GM21381 (cell line): ENCODE measurements at regions not wholly inside any gene's neighbourhood (a gene's known extent, or its start where the extent isn't known, plus 50 kb on each side); places are given as distances from the start of the nearest gene placed in this dataset.

ENCODE experiments used
- ATAC-seq: cut with Tn5 transposase; IDR thresholded peaks from one replicate; pipeline ENCODE4 v1.9.1; 2021; ENCODE audit warnings: mild to moderate bottlenecking, moderate library complexity; ENCODE audit not compliant: unreplicated experiment

DNA sequence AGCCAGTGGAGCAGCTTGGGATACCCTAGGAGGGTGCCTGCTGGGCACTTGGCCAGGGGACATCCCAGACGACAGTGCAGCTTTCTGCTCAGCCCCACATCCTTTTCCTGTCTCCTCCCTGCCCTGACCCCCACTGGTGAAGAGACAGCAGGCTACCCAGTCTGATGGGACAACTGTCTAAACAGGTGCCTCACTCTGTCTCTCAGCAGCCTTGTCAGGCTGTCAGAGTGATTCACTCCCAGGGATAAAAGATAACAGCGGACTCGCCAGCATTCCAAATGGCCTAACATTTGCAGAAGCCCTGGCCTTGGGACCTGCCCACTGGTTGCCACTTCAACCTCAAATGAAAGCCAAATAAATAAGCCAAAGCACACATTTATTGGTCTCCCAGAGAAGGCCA lies 318.6 kb upstream of the PLET1 start:
- ATAC-seq, result no peak

DNA sequence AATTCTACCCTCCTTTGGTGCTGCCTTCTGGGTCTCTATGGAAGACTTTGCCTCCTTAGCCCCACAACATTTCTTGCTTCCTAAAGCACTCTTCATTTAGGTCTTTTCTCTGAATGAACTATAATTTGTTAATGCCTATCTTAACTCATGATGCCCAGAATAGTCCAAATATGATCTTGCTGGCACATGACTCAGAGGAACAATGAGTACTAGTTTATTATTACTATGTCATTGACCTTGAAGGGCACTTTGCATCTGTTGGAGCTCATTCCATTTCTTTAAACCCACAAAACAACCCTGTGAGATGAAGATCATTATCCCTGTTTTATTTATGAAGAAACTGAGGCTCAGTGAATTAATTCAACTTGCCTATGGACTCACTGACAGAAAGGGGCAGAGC lies 320.2 kb upstream of the PLET1 start:
- no peak for ATAC-seq

DNA sequence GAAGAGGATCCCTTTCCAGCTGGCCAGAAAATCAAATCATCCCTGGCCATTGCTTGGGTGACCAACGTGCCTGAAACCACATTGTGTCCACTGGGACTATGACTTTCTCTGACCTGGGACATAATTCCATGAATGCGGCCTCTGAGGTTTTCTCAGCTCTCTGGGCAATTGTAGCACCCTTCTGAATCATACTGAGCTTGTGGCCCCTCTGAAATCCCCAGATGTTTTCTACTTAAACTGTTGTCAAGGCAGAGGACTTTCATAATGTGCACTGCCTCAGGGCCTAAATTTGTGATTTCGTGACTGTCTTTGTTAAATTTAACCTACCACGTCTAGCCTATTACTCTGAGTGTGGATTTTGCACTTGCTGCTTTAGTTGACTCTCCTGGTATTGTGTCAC lies 321.1 kb upstream of the PLET1 start:
- no peak for ATAC-seq

DNA sequence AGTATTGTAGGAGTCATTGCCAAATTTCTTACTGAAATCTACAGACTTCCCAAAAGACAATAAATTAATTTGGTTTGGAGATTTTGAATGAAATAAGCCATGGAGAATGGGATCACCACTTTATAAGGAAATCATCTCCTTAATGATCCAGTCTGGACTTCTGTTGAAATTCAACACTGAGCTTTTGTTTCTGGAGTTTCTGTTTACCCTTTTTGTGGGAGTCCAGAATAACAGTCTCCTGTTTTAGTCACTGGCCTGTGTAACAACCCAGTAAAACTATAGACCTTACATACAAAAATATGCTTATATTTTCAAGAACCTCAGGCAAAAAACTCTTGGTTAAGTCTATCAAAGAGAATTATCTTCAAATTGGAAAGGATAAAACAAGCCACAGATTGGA lies 321.7 kb upstream of the PLET1 start:
- no peak for ATAC-seq

DNA sequence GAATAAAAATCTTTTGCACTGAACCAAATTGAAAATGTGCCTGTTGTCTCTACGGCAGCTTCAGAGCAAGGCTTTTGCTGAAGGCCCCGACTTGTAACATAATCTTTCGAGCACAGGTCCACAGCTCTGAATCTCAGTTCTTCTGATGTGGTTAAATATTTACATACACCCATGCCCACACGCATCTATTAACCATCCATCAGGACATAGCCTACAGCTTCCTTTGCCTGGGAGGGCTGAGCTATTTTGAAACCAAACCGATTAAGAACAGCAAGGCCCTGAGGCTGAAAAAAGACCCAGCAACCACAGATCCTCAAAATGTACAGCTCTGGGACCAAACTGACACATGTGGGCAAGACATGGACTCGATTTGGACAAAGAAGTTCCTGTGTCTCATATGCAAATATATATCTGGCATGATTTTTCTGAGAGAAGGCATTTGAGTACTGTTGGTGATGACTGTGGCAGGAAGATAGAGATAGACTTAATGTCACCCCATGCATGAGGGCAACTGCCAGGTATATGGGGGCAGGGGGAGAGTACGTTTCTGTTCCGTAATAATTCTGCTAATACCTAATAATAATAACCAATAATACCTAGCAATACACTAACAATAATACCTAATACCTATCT lies 322.7 kb upstream of the PLET1 start:
- peak; percentile 87 for ATAC-seq

DNA sequence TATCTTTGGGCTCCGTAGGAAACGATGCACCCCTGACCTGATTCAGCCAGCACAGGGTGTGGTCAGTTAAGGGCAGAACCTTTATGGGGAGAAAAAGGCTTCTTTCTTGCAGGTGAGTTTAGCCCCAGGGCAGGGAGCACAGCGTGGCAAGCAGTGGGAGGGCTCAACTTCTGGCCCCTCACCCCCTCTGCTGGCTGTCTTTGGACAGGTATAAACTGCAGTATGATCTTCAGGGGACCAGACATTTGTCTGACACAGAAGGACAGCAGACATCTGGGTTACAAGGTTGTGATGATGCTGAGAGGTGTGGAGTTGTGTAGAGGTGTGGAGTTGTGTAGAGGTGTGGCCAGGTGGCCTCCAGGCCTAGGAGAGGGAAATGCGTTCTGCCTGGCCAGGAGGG lies 324.0 kb upstream of the PLET1 start:
- no peak for ATAC-seq

DNA sequence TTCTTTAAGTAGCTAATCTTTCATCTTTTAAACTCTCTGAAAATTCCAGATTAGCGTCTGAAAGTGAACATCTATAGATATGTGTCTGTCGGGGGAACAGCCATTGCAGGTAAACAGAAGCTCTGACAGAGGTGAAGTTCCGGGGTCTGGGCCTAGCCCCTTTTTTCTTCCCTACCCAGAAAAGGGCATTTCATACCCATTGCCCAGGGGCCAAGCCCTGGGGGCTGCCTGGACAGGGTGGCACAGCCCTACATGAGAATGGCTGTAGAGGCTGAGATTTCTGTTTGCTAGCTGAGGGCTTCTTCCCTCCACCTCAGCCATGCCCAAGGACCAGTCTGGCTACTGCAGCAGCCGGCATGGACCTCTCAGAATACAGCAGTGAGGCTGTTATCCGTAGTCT lies 327.0 kb upstream of the PLET1 start:
- ATAC-seq, result no peak

DNA sequence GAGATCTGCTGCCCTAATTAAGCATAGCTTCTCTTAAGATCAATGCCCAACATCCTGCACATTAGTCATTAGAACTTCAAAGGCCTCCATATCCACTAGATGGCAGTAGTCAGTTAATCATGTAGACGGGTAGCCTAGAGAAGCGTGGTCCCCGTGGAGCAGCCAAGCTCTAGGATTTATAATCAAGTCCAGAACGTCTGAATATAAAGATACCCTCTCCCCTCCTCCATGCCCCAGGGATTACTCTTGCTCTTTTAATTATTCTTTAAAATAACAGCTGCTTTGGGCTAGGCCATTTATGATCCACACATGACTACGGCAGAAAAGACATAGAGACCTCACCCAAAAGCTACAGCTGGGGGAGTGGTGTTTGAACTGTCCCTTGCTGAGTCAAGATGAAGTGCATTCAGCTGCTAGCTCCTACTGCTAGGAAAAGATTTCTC lies 327.6 kb upstream of the PLET1 start:
- peak; percentile 47 for ATAC-seq

DNA sequence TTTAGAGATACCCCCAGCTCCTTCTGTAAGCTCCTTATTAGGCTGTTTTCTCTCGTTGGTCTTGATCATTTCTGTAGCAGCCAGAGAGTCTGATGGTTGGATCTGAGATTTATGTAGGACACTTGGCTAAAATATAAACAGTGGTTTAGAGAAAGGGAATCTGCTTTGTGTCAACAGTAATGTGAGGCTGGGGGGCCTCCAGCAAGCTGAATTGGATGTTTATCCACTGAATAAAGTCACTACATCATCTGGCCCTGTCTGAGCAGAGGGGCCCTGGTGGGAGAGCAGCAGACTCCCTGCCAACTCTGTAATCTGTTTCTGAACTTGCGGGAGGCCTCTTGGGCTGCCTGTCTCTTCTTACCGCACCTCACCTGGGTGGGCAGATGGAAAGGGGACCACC lies 328.5 kb upstream of the PLET1 start:
- no peak for ATAC-seq

DNA sequence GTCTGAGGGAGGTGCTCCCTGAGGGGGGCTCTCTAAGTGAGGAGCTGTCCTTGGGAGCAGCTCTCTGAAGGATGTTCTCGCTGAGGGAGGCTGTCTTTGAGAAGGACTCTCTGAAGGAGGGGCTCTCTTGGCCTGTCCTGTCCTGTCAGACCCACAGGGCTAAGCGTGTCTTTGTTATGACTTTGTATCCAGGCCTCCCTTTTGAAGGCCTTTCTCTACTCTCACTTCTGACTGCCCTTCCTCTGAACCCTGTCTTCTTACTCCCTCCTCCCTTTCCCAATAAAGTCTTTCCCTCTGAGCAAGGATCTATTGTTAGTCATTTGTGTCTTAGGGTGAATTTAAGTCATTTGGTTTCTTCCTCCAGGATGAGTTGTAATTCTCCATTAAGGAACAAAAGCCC lies 330.1 kb upstream of the PLET1 start:
- ATAC-seq, result no peak

DNA sequence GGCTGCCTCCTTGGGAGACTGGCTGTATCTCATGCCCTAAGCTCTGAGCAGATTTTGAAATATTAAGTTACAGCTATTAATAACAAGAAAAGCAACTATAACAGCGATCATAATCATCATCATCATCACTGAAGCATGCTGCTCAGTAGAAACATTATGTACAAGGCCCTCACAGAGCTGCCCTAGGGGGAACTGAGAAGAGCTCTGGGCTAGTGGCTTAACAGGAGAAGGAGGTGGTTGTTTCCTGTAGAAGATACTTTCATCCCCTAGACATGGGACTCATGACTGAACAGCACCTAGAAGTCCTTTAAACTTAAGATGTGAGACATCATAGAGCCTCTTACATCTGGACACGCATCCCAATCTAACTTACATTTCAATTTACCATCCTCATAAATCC lies 332.8 kb upstream of the PLET1 start:
- ATAC-seq, result no peak

DNA sequence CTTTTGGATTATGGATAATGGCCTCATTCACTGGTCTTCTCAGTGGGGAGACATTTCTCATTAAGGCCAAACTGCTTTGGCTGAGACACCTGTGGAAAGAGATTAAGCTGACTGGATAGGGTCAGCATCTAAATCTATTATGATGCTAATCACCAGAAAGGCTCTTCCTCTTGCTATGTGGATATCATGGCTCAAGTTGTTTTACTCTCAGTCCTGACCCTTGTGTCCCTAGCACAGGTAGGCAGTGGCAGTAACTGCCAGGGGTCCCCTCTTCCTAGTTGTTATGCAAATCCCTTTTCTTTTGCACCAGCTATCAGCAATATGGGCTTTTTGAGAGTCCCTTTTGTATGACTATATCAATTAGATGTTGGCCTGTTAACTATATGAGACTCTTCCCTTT lies 335.7 kb upstream of the PLET1 start:
- ATAC-seq, result no peak

DNA sequence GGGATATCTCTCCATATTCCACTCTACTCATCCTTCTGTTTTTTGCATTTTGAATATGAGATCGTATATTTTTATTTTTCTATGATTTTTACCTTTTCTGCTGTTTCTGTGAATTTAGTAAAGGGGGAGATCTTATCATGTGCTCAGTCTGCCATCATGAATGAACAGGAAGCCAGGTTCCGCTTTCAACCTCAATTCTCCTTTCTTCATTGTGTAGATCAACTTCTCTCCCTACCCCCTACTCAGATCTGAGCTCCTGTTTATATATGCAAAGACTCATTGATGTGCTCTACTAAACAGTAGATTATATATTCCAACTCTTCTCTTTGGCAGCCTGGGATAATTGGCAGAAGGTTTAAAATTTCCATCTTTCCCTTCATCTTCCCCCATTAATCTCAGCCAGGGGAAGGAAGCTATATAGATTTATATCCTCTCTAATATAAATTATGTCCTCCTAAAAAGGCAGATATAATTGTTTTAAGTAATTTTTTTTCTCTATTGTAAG lies 336.7 kb upstream of the PLET1 start:
- ATAC-seq, result no peak

DNA sequence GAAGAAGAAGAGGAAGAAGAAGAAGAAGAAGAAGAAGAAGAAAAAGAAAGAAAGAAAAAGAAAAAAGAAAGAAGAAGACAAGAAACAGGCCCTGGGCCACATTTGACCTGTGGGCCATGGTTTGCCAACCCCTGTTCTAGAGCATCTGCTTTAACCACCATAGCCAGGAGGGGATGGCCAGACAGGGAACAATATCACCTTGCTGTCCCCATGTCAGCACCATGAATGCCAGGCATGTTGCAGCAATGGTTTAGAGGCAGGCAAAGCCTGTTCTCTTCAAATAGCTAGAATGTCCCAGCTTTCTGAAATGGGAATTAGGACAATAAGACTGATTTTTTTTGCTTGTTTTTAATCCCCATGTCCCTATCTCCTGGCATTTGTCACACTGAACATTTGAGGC lies 338.6 kb upstream of the PLET1 start:
- no peak for ATAC-seq

DNA sequence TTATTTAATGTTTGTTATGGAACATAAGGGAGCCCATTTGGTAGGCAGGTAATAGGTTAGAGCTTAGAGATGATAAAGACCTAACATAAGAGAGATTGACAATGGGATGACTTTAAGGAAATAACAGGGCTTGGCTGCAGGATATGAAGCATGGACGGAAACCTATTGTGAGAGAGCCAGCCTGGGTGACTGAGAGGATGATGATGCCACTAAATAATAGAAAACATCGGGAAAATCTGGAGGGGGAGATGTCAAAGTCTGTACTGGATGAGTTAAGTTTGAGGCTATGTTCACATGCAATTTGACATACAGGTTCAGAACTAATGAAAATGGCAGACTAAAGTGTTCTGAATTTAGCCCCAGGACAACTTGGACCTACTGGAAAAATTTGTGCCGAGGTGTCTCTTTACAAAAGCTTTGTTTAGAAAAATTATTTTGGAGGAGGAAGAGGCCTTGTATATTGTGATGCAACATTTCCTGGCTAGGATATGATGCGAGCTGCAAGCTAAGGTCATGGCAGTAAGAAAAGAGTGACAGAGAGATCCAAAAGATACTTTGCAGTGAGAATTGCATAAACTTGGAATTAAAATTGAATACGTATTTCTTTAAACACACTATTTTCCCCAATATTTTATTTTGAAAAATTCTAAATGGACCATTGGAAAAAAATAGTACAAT lies 339.3 kb upstream of the PLET1 start:
- ATAC-seq, result no peak

DNA sequence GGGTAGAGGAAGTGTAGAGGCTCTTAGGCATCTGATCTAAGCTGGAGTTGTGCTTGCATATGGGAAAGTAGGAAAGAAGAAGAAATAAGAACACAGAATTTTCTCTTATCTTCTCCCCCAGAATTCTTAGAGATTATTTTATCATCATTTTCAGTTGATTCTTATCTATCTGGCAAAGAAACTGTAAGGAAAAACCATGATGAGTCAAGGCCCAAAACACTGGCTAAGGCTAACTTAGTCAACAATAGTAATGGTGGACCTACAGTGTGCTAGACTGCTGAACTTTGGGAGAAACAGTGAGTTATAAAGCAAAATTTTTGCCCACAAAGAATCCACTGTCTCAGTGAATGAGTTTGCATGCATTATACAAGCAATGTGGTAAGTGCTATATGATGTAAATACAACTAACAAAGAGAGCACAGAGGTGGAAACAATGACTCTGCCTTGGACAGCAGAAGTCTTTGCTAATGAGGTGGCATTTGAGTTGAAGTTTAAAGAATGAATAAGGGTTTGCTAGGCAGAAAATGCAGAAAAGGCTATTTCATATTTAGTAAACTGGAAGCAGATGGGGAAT lies 344.5 kb upstream of the PLET1 start:
- ATAC-seq, result no peak

DNA sequence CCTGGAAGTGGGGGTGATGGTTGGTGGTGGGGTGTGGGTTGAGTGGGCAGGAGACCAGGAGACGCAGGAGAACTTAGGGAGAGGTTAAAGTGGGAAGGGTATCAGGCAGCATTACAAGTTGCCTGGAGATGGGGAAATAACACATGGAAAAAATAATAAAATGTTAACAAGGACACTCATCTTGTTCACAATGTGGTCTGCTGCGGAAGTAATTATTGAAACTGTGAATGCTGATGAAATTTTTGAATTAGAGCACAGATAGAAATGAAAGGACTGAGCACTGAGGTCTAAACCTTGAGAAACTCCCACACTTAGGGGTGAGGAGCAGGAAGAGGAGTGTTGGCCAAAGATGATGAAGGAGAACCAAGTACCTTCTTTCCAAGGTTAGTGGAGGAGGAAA lies 346.0 kb upstream of the PLET1 start:
- ATAC-seq, result no peak

DNA sequence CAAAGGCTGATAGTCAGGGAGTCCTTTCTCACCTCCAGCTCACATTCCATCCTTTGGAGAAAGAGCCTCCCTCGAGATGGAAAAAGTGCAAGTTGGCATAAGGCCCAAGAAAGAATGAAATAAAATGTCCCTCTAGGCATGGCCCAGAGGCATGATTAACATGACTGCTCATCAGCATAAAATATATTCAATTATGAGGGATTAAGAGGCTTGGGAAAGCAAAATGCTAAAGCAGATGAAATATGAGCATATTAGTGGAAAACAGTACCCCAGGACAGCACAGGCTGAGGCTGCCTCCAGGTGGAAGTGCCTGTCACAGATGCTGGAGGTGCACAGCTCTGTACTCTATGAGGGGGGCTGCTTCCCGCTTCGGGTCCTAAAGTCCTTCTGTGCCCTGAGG lies 347.8 kb upstream of the PLET1 start:
- ATAC-seq, result no peak

DNA sequence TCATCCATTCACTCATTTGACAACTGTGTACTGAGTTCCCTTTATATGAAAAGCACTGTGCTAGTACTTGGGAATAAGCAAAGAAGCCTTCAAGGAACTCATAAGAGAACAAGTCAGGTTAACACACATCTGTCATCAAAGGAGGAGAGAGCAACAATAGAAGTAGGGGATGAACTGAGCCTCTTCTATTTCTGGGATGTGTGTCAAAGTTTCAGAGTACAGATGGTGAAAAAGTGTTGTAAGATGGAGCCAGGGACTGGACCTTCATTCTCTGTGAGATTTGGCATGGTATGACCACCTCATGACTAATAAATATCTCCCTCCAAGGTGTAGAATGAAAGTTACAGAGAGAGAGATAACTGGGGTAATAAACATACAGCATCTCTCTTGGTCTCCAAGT lies 349.8 kb upstream of the PLET1 start:
- ATAC-seq, result no peak

DNA sequence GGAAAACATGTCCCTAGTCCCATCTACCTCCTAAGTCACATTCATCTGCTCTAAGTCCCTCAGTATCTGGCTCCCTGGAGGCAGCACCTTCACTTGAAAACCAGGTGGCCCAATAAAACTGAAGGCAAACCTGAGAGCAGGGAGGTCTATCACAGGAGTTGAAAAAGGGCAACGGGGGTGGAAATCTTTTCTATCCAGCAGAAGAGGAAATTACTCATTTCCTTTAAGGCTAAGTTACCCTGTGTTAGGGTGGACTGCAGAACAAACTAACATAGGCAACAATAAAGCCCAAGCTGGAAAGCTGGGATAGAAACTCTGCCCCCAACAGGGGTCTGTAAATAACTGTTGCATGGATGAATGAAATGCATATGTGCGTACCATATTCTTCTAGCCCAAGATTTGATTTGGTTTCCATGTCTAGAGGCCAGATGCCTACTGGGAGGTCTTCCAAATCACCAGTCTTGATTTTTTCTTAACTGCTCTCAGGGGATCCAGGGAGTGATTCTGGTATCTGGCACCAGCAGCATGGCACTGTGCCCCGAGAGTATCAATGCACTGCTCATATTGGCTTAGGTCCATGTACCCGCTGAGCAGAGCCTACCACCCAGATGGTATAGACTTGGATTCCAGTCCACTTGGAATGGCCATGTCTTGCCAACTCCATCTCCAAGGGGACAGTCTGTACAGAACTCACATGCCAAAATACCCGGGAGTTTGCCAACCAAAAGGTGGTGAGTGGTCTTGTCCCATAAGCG lies 350.0 kb upstream of the NCAM1 start:
- no peak for ATAC-seq

DNA sequence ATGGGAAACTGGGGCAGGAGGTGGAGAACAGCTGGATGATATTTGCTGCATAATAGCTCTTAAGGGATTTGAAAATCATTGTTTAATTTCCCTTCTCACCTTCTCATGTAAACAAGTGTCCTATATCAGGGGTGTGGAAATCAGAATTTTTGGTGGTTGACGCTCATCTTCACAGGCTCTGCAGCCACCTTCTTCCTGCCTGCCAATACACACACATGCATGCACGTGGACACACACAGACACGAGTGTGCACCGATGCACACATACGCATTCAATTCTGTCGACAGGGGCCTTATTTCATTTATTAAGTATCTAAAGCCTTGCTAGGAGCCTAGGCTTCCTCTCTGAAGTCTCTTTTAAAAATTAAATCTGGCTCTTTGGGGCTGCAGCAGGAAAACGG lies 349.4 kb upstream of the NCAM1 start:
- no peak for ATAC-seq
